GM21737 (cell line): ENCODE measurements at regions not wholly inside any gene's neighbourhood (a gene's known extent, or its start where the extent isn't known, plus 50 kb on each side); places are given as distances from the start of the nearest gene placed in this dataset.
"Not testable (repeated sequence)": the region's sequence is repeated elsewhere in the genome, so short reads cannot be mapped to it uniquely, and the experiment has no call there.

ENCODE experiments used
- ATAC-seq: cut with Tn5 transposase; IDR thresholded peaks from one replicate; pipeline ENCODE4 v1.9.1; 2021; ENCODE audit warnings: mild to moderate bottlenecking, moderate library complexity; ENCODE audit not compliant: unreplicated experiment

- ATAC-seq, result no peak
Measured at GRCh38 chr2:17012297-17012696, 346.7 kb upstream of the CYRIA start.

- no peak for ATAC-seq
Measured at GRCh38 chr2:17010104-17010503, 344.5 kb upstream of the CYRIA start.

DNA sequence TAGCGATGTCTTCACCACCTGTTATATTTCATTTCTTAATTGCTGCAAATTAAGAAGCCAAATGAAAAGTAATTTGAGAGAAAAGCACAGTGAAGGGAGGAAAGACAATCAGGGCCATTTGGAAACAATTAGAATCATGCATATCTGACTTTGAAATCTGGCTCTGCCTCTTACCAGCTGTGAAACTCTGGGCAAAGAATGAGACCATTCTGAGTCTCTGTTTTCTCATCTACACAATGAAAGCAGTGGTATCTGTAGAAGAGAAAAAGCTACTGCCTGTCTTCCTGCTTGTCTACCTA is 334.5 kb upstream of the CYRIA start:
- ATAC-seq, result no peak

DNA sequence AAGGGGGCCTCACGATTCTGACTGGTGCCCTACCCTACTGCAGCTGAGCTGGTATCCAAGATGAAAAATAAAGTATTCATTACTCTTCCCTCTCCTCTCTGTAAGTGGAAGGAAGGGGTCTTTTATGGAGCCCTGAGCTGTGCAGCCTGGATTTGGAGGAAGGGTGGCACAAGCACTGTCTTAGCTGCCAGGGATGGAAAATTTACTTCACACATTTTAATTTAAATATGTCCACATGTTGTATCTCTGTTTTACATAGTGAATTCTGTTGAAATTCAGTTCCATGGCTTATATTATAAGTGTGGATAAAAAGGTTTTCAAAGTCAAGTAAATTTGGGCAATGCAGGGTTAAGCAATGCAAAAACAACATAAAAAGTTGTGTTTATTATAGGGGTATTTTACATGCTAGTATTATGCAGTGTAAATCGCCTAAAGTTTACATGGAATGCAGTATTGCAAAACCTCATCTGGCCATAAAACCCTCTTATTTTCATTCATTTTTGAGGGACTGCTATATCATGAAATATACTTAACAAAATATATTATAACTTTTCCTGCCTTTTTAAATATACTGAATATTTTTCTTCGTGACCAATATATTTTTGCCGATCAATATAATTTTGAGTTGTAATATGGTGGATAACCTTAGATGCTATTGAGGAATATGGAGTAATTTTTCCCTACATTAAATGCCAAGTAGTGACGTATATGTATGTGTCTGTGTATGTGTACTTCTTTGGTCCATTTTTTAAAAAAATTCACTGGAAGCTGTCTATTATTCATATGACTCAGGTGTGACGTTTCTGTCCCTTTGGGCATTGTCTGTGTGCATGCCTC is 333.9 kb upstream of the CYRIA start:
- ATAC-seq, result no peak

DNA sequence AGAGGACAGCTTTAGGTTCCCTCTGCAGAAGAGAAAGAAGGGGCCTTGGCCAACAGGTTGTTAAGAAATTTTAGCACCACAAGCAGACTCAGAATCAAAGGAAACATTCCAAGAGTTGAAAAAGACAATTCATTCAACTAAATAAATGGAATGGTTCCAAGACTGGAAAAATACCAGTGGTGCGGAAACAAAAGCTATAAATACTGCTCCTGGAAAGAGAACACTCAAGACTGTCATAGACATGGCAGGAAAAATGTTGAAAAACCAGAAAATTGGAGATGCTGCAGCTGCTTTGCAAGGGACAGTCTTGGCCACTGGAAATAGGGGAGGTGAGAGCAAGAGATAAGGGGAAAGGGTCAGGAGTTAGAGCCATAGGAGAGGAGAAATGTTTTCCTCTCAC is 312.7 kb upstream of the CYRIA start:
- no peak for ATAC-seq

DNA sequence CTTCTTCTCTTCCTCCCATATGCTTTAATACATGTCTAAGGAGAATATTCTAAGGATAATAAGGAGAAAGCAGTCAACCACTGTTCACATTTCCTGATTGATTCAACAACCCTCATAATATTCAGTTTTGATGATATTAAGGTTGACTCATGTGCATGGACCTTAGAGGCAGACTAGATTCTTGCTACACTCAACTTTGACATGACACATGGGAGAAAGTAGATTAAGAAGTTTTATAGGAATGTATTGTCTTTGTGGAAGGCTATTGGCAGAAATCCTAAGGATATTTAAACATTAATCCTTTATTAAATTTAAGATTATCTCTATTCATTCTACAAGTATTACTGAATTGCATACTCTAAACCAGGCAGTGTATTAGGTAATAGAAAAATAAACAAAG is 309.1 kb upstream of the CYRIA start:
- ATAC-seq, result no peak

GRCh38 chr2:16973586-16974286 is 308.1 kb upstream of the CYRIA start:
- no peak for ATAC-seq

GRCh38 chr2:16972276-16972675 is 306.6 kb upstream of the CYRIA start:
- no peak for ATAC-seq

- no peak for ATAC-seq
Measured at GRCh38 chr2:16971722-16972234, 306.1 kb upstream of the CYRIA start.

GRCh38 chr2:16970948-16971347 is 305.3 kb upstream of the CYRIA start:
- not testable (repeated sequence) for ATAC-seq

DNA sequence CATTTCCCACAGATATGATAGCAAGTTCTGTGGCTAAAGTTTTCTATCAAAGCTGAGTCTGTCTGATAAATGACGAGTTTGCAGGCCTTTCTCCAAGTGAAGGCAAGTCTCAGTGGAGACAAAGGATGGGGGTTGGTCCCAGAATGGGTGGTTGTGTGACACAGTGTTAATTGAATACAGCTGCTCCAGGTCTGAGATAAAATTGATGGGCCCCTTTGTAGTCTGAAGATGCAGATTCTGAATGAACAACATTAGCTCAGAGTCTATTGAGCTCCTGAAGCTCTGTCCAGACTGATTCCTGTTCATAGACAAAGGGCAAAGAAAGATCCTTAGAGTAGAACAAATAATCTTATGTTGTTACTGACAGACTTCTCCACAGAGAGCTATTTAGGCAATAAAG is 296.9 kb upstream of the CYRIA start:
- ATAC-seq, result no peak

DNA sequence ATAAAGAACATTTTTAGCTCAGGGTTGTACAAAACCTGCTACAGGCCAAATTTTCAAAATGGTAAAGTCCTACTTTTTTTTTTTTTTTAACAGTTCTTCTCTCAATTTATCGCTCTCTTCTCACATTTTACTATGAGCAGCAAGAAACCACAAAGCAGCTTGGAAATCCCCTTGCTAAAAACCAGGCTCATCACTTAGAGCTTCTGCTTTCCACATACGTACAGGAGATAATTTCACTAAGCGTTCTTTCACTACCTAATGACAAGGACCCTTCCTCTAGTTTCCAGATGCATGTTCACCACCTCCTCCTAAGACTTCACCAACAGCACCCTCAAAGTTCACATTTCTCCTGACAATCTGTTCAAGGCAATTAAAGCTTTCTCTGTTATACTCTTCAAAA is 294.9 kb upstream of the CYRIA start:
- ATAC-seq, result no peak

GRCh38 chr2:16958266-16958665 is 292.6 kb upstream of the CYRIA start:
- no peak for ATAC-seq

DNA sequence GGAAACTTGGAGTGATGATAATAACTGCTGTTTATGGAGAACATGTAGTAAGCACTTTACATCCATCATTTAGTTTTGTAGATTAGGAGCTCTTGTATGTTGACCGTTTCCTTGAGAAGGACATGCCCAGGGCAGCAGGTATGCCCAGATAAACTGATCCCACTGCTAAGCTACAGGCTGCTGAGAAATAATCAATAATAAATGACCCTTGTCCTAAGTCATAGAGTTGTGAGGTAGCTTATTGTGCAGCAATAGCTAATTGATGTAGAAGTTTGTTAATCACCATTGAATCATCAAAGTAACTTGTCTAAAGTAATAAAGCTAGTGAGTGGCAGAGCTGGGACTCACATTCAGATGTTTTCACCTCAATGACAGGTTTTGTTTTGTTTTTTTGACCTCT is 287.2 kb upstream of the CYRIA start:
- ATAC-seq, result no peak

- ATAC-seq, result no peak
Measured at GRCh38 chr2:16952368-16952767, 286.7 kb upstream of the CYRIA start.

GRCh38 chr2:16950436-16950835 is 284.8 kb upstream of the CYRIA start:
- no peak for ATAC-seq

DNA sequence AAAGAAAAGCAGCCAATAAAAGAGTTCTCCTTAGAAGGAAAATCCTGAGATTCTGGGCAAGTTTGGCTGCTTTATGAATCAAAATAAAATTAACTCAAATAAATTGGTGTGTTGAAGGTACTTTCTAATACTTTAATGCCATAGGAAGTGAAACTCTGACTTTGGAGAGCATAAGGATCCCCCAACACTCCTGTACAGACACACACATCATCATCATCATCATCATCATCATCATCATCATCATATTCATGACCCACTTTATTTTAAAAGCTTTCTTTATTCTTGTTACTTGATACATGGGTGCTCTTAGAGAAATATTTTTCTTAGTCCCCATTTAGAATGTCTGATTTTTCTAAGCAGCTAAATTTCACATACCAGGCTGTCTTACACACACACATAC is 283.1 kb upstream of the CYRIA start:
- no peak for ATAC-seq

DNA sequence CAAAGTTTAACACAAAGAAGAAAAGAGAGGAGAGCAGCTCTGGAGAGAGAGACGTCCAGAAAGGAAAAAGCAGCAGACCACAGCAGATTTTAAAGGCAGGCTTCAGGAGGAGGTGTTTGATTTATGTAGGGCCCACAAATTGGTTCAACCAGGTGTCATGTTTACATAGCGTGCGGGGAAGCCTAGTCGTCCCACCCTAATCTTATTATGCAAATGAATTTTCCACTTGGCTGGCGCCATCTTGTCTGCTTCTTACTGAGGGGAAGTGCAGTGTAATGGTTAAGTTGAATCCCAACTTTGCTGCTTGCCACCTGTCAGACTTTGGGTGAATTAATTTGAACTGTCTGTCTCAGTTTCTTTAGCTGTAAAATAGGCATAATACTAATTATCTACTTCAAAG is 282.4 kb upstream of the CYRIA start:
- ATAC-seq, result no peak

DNA sequence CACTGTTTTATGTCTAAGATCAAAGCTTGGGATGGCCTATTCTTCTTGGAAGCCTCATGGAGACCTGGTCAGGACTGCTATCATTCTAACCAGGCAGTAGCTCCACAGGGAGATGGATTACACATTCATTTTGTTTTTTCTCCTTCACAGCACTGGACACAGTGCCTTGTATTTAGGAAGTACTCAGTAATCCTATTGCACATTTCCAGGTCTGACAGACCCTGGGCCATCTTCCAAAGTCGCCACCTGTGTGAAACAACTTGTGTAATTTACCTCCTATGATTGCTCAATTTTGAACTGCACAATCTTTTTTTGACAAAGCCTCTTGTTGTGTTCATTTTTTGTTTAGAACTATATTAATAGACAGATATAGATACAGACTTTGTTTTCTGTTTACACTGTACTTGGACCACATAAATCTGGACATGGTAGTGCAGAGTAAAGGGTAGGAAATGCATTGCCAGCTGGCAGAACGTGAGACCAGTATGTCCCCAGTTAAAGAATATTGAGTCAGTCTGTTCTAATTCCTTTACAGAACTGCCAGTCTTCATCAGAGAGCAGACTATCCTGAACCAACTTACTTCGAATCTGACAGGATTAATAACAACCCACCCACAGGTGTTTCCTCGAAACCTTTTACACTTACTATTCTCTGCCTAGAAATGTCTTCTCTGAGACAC is 277.8 kb upstream of the CYRIA start:
- ATAC-seq, result no peak

GRCh38 chr2:16940214-16940613 is 274.6 kb upstream of the CYRIA start:
- no peak for ATAC-seq

DNA sequence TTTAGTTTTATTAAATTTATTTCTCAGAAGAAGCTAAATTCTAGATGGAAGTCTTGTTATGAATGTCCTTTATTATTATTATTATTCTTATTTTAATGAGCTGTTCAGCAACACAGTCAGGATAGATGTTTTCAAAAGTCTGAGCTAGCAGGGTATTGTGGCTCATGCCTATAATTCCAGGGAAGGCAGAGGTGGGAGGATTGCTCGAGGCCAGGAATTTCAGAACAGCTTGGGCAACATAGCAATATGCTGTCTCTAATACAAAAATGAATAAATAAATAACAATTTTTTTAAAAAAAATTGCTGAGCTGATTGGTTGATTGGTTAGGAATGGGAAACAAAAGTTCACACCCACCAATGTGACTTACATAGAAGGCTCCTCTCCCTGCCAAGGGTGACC is 274.1 kb upstream of the CYRIA start:
- no peak for ATAC-seq

DNA sequence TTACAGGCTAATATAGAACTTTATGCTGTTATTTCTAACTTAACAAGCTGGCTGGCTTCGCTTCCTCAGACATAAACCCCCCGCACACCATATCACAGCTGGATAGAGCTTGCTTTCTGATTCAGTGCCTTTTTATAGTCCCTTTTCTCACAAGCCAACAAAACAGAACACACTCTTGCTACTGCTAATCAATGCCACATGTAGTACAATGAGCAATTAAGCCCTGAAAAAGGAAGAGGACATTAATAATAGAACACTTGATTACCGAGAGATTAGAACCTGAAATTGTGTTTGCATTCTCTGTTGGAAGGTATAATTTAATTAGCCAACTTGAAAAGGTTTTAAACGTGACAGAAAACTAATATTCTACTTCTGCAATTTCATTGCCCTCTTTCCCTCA is 267.7 kb upstream of the CYRIA start:
- ATAC-seq, result no peak
